PC-3 (cell line): ENCODE measurements at regions not wholly inside any gene's neighbourhood (a gene's known extent, or its start where the extent isn't known, plus 50 kb on each side); places are given as distances from the start of the nearest gene placed in this dataset.
A peak's percentile ranks its signal among the peaks of the same experiment; 100 is the strongest.

Experiments
- ATAC-seq: fragments of 200-7000 bp; cut with Tn5 transposase; 2 replicates; pipeline ENCODE4 v1.9.1; 2020; ENCODE audit warnings: mild to moderate bottlenecking, moderate library complexity
- BruUV-seq: library from RNA; stranded (reverse); fragments of 400-500 nt; replicated peaks from 2 replicates; lab custom pipeline; 2021; lab: Mats Ljungman, UMichigan
- CTCF ChIA-PET: fragments of 300-600 bp; sonication (Branson Sonifier 250); formaldehyde crosslinking; loops from one replicate; lab custom pipeline; 2022; ENCODE audit warnings: antibody characterized with exemption; lab: Charles Lee
- POLR2A ChIA-PET: fragments of 300-600 bp; sonication (Branson Sonifier 250); formaldehyde crosslinking; loops from one replicate; lab custom pipeline; 2022; ENCODE audit warnings: antibody characterized with exemption; ENCODE audit not compliant: unreplicated experiment; lab: Charles Lee
- DNase-seq: peaks from one replicate; pipeline ENCODE4 v3.0.0-alpha.2; 2015
- H2AFZ ChIP-seq: fragments of 300-600 bp; sonication (generic); 2 replicates; pipeline ENCODE4 v1.6.0; 2016; ENCODE audit warnings: antibody characterized with exemption, low read length
- H3F3A ChIP-seq: fragments of 300-600 bp; sonication (generic); one replicate; pipeline ENCODE4 v1.6.0; 2017; ENCODE audit warnings: antibody characterized with exemption, low read length, control low read depth, mild to moderate bottlenecking; ENCODE audit not compliant: unreplicated experiment
- H3K27ac ChIP-seq: fragments of 300-600 bp; sonication (generic); 2 replicates; pipeline ENCODE4 v1.5.1; 2016; ENCODE audit warnings: mild to moderate bottlenecking, low read length
- H3K27me3 ChIP-seq: fragments of 300-600 bp; sonication (generic); 2 replicates; pipeline ENCODE4 v1.6.1; 2016; ENCODE audit warnings: low read length, mixed read lengths
- H3K36me3 ChIP-seq: fragments of 300-600 bp; sonication (generic); 2 replicates; pipeline ENCODE4 v1.6.1; 2016; ENCODE audit warnings: low read depth, mixed run types, low read length, mixed read lengths
- H3K4me1 ChIP-seq: fragments of 300-600 bp; sonication (generic); 2 replicates; pipeline ENCODE4 v1.5.1; 2016; ENCODE audit warnings: low read length; ENCODE audit not compliant: insufficient read depth
- H3K4me2 ChIP-seq: fragments of 300-600 bp; sonication (generic); 2 replicates; pipeline ENCODE4 v1.6.0; 2016; ENCODE audit warnings: low read length
- H3K4me3 ChIP-seq: fragments of 300-600 bp; sonication (generic); 2 replicates; pipeline ENCODE4 v1.5.1; 2016; ENCODE audit warnings: mild to moderate bottlenecking, low read length, mixed read lengths
- H3K79me2 ChIP-seq: fragments of 300-600 bp; sonication (generic); 2 replicates; pipeline ENCODE4 v1.6.1; 2017; ENCODE audit warnings: low read length, mixed read lengths
- H3K9ac ChIP-seq: fragments of 300-600 bp; sonication (generic); 2 replicates; pipeline ENCODE4 v1.6.0; 2016; ENCODE audit warnings: mild to moderate bottlenecking, low read length
- H3K9me2 ChIP-seq: fragments of 300-600 bp; sonication (generic); replicated peaks from 2 replicates; pipeline ENCODE4 v1.6.1; 2016; ENCODE audit warnings: mixed run types, low read length, mixed read lengths
- H3K9me3 ChIP-seq: fragments of 300-600 bp; sonication (generic); 2 replicates; pipeline ENCODE4 v1.6.1; 2016; ENCODE audit warnings: low read length, mixed read lengths
- H4K20me1 ChIP-seq: fragments of 300-600 bp; sonication (generic); 2 replicates; pipeline ENCODE4 v1.6.1; 2016; ENCODE audit warnings: low read length, mixed read lengths
- EZH2 ChIP-seq: fragments of 300-600 bp; sonication (generic); IDR thresholded peaks from one replicate; pipeline ENCODE4 v1.6.1; 2017; ENCODE audit warnings: antibody characterized with exemption, mild to moderate bottlenecking, low read length; ENCODE audit not compliant: unreplicated experiment
- EZH2phosphoT487 ChIP-seq: fragments of 300-600 bp; sonication (generic); IDR thresholded peaks from 2 replicates; pipeline ENCODE4 v1.6.1; 2018; ENCODE audit warnings: mild to moderate bottlenecking, antibody characterized with exemption, low read length, borderline replicate concordance
- intact Hi-C: fragments of 100-400 bp; cut with micrococcal nuclease; formaldehyde crosslinking; loops from 2 replicates; pipeline ENCODE4 v1.9.0; 2023
- TF ChIP-seq, protein P1 (sequence below): fragments of 300-600 bp; sonication (generic); conservative IDR thresholded peaks from 2 replicates; pipeline ENCODE4 v1.5.1; 2017; ENCODE audit warnings: antibody characterized with exemption, low read depth, mild to moderate bottlenecking, low read length

DNA sequence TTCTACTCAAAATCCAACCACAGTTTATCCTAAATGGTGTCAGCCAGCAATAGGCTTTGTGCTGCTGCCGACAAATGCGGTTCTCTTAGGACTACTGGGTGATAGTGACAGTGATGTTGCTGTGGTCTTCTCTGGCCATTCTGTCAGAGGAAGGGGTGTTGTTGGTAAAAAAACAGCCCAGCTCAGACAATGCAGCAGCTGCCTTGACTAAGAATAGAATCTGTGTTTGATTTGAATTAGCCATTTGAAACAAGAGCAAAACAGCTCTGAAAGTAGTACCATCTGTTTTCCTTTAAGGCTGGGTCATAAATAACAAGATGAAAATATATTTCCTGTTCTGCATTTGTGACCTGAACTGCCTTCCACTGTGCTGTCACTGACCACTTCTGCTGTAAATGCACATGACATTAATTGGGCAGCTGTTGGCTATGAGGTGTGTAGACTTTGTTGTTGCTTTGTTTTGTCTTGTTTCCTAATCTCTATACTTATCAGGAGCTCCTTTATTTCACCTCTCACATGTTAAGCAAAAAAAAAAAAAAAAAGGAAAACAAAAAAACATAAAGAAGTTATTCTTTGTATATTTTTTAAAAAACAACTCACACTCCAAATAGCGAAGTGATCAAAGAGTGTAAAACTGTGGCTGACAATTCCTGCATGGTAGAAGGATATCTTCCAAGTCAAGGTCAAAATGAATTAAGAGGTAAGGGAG is 497.8 kb upstream of the ARID1B start:
- no TSS peak for BruUV-seq
- no peaks in the 10 kb centered on the region for H3F3A ChIP-seq
- H4K20me1 ChIP-seq, result no peaks in the 10 kb centered on the region
- ChIA-PET POLR2A (no interaction called here), CTCF (interaction anchor here (0.7 kb wide), 1 partner anchor 508 kb away, joined by 7 read pairs; no protein-coding TSS in a partner anchor)
- H3K27me3 ChIP-seq, result no peaks in the 10 kb centered on the region
- no peaks in the 10 kb centered on the region for H3K9me2 ChIP-seq
- no peaks in the 10 kb centered on the region for H3K9me3 ChIP-seq
- TF ChIP-seq, protein P1, sequence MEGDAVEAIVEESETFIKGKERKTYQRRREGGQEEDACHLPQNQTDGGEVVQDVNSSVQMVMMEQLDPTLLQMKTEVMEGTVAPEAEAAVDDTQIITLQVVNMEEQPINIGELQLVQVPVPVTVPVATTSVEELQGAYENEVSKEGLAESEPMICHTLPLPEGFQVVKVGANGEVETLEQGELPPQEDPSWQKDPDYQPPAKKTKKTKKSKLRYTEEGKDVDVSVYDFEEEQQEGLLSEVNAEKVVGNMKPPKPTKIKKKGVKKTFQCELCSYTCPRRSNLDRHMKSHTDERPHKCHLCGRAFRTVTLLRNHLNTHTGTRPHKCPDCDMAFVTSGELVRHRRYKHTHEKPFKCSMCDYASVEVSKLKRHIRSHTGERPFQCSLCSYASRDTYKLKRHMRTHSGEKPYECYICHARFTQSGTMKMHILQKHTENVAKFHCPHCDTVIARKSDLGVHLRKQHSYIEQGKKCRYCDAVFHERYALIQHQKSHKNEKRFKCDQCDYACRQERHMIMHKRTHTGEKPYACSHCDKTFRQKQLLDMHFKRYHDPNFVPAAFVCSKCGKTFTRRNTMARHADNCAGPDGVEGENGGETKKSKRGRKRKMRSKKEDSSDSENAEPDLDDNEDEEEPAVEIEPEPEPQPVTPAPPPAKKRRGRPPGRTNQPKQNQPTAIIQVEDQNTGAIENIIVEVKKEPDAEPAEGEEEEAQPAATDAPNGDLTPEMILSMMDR, result no peak
- TF ChIP-seq EZH2phosphoT487 (no peak), EZH2 (no peak)
- no peak overlapping the region for H2AFZ ChIP-seq
- no peaks in the 10 kb centered on the region for H3K4me1 ChIP-seq
- no peak overlapping the region for H3K27ac ChIP-seq
- no peaks in the 10 kb centered on the region for H3K79me2 ChIP-seq
- no peaks in the 10 kb centered on the region for H3K36me3 ChIP-seq
- no peak overlapping the region for H3K9ac ChIP-seq
- intact Hi-C loops, result no loop called here
- DNase-seq (no peak), ATAC-seq (no peak)
- no peak overlapping the region for H3K4me2 ChIP-seq
- no peak overlapping the region for H3K4me3 ChIP-seq

DNA sequence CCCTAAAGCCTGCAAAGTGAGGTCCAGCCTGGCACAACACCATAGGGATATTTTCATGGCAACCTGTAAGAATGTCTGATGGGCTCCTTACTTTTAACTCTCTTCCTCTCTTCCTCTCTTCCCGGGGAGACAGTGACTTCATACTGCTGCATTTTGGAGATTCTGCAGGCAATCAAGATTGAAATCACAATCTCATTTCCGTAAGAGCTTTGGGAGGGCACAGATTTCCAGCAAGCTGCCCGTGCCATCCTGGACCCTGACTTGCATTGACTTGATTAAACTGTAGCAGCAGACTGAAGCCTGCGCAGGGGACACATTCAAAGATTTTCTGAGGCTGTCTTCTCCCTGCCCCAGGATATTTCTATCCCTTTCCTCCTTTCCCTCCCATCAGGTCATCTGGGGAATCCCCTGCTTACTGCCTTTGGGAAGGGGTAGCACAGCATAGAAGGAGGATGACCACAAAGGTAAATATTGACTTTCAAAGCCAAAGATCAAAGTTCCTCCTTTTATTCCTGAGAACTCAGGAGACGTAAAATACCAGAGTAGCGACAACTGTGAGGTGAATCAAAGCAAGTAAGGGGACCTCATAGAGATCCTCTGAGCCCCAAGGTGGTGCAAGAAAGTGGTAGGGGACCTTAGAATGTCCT is 504.0 kb upstream of the ARID1B start:
- no peak for ATAC-seq
- Histone ChIP-seq H4K20me1 (no peaks in the 10 kb centered on the region), H3K4me1 (no peaks in the 10 kb centered on the region), H3K27me3 (no peaks in the 10 kb centered on the region), H3F3A (no peaks in the 10 kb centered on the region), H2AFZ (no peak overlapping the region), H3K79me2 (no peaks in the 10 kb centered on the region), H3K9me2 (no peaks in the 10 kb centered on the region), H3K36me3 (no peaks in the 10 kb centered on the region), H3K4me2 (no peak overlapping the region), H3K27ac (no peak overlapping the region), H3K4me3 (no peak overlapping the region), H3K9me3 (no peaks in the 10 kb centered on the region), H3K9ac (no peak overlapping the region)
- DNase-seq, result peak; percentile 17
- intact Hi-C loops, result no loop called here
- BruUV-seq, result no TSS peak
- ChIA-PET POLR2A (no interaction called here), CTCF (no interaction called here)
- no peak for TF ChIP-seq EZH2phosphoT487
- TF ChIP-seq, protein P1, result no peak

DNA sequence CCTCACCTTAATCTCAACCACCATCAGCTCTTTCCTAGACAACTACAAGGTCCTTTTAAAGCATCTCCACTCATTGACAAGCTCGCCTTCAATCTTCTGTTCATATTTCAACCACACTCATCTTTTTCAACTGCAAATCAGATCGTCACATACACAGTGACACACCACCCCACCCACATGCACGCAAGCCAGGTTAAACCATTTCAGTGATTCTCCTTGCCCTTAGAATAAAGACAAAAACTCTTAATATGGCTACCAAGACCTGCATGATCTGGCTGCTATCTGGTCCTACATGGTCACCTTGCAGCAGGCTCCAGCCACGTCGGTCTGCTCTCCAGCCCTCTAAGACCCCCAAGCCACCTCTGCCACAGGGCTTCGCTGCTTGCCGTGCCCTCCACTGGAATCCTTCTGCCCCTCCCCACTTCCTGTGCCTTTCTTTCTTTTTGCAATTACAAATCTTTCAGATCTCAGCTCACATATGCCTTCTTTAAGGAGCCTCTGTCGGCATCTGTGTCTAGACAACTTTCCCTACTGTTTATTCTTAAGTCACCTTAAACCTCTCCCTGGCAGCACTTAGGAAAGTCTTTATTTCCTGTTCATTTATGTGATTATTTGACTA is 507.3 kb upstream of the ARID1B start:
- intact Hi-C loops, result no loop called here
- CTCF ChIA-PET, result no interaction called here

More for the DNA sequence above, 507.3 kb upstream of the ARID1B start:
- H3K9ac ChIP-seq, result no peak overlapping the region
- H3K9me2 ChIP-seq, result no peaks in the 10 kb centered on the region
- no peak for DNase-seq
- TF ChIP-seq EZH2, result no peak
- TF ChIP-seq, protein P1, result no peak
- no peak for TF ChIP-seq EZH2phosphoT487
- no peaks in the 10 kb centered on the region for H3F3A ChIP-seq
- H3K4me2 ChIP-seq, result no peak overlapping the region
- H3K4me1 ChIP-seq, result no peaks in the 10 kb centered on the region
- POLR2A ChIA-PET, result no interaction called here
- H3K27me3 ChIP-seq, result no peaks in the 10 kb centered on the region
- no peaks in the 10 kb centered on the region for H3K79me2 ChIP-seq
- H3K27ac ChIP-seq, result no peak overlapping the region
- H3K4me3 ChIP-seq, result no peak overlapping the region
- no peaks in the 10 kb centered on the region for H4K20me1 ChIP-seq
- no peak for ATAC-seq
- H3K9me3 ChIP-seq, result no peaks in the 10 kb centered on the region
- no peak overlapping the region for H2AFZ ChIP-seq
- H3K36me3 ChIP-seq, result no peaks in the 10 kb centered on the region
- no TSS peak for BruUV-seq
